ENCODE measurements at regions not wholly inside any gene's neighbourhood (a gene's known extent, or its start where the extent isn't known, plus 50 kb on each side); places are given as distances from the start of the nearest gene placed in this dataset.

DNA sequence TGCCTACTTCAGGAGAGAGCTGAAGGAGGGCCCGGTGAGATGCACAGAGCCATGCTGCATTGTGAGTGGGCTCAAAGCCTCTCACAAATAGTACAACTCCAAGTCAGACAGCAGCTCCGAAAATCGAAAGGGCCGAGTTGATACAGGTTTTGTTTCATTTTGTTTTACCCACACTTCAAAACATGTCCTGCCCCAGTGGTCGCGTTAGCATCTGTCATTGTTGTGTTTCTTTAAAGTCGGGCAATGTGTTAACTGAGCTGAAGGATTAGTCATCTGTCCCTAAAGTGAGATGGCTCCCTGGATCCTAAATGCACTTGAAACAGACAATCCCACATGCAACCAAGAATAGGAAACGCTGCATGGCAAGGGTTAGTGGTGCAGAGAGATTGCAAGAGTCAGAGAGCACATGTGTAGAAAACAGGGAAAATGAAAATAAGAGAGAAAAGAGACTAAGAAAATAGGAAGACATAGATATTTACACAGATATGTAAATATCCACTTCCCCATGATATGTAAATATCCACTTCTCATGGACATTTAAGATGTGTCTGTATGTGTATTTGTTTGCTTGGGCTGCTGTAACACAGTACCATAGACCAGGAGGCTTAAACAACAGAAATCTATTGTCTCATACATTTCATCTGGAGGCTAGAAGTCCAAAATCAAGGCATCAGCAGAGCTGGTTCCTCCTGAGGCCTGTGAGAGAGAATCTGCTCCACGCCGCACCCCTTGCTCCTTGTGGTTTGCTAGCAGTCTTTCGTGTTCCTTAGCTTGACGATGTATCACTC, 131.4 kb upstream of the RAB4A start:
- H3K9ac ChIP-seq (ENCODE audit: low read depth, low read length), result no peak overlapping the region
- H3K27me3 ChIP-seq (ENCODE audit: control insufficient read depth, insufficient read depth, low read length), result no peaks in the 10 kb centered on the region
- no peaks in the 10 kb centered on the region for H3K4me1 ChIP-seq (ENCODE audit: control insufficient read depth, insufficient read depth, low read length)
- H3K27ac ChIP-seq (ENCODE audit: low read depth, low read length), result no peak overlapping the region
- H3K4me3 ChIP-seq (ENCODE audit: low read depth, low read length), result no peak overlapping the region
- no peaks in the 10 kb centered on the region for H3K36me3 ChIP-seq (ENCODE audit: control insufficient read depth, insufficient read depth, low read length)
- H3K9me3 ChIP-seq (ENCODE audit: control insufficient read depth, insufficient read depth, low read length), result peaks cover 11% of the 10 kb centered on the region

- H3K4me3 ChIP-seq (ENCODE audit: low read depth, low read length), result no peak overlapping the region
- no peaks in the 10 kb centered on the region for H3K27me3 ChIP-seq (ENCODE audit: control insufficient read depth, insufficient read depth, low read length)
- no peaks in the 10 kb centered on the region for H3K36me3 ChIP-seq (ENCODE audit: control insufficient read depth, insufficient read depth, low read length)
- H3K4me1 ChIP-seq (ENCODE audit: control insufficient read depth, insufficient read depth, low read length), result no peaks in the 10 kb centered on the region
- H3K9me3 ChIP-seq (ENCODE audit: control insufficient read depth, insufficient read depth, low read length), result peaks cover 7% of the 10 kb centered on the region
- H3K9ac ChIP-seq (ENCODE audit: low read depth, low read length), result no peak overlapping the region
- H3K27ac ChIP-seq (ENCODE audit: low read depth, low read length), result no peak overlapping the region
Measured at GRCh38 chr1:229140119-229140396, 130.9 kb upstream of the RAB4A start.

DNA sequence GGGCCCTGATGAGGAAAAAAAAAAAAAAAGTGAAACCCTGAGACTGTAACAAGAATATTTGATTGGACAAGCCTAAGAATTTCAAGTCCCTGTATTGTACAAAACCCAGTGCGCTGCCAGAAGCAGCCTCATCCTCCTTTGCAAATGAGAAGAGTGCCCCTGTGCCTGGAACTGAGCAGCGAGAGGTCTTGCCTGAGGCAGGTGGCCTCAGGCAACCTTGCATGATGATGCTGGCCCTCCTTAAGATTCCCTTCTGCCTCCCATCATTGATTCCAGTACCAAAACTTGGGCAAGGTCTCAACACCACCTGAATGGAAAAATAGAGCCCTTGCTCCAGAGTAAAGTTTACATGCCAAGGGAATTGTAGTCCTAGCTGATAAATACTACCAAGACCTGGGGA, 129.6 kb upstream of the RAB4A start:
- Histone ChIP-seq H3K4me3 (ENCODE audit: low read depth, low read length) (no peak overlapping the region), H3K9me3 (ENCODE audit: control insufficient read depth, insufficient read depth, low read length) (no peaks in the 10 kb centered on the region), H3K36me3 (ENCODE audit: control insufficient read depth, insufficient read depth, low read length) (no peaks in the 10 kb centered on the region)

DNA sequence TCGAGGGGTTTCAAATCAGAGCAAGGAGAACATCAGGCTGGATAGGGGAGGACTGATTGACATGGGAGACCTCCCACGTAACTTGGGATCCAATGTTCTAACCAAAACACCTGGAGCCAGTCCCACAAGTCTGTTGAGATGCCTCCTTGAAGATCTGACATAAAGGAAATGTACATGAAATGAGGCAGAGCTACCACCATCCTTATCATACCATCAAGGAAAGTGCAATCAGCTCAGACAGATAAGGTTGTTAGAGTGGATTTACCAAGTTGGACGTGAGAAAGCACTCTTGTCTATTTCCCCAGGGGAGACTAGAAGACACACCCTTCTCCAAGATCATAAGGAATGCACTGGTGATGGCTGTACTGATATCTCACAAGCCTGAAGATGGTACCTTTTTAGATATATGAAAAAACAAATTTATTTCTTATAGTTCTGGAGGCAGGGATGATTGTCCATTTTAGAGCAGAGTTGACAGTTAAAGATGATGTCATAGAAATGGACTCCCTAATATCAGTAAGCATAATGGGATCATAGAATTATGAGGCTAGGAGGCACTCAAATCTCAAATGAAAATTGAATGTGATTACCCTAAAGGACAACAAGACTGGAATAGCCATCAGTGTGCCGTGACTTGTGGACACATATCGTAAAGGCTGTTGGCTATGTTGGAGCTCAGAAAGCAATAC, 129.1 kb upstream of the RAB4A start:
- Histone ChIP-seq H3K27me3 (ENCODE audit: control insufficient read depth, insufficient read depth, low read length) (no peaks in the 10 kb centered on the region), H3K4me3 (ENCODE audit: low read depth, low read length) (no peak overlapping the region), H3K4me1 (ENCODE audit: control insufficient read depth, insufficient read depth, low read length) (no peaks in the 10 kb centered on the region), H3K27ac (ENCODE audit: low read depth, low read length) (no peak overlapping the region), H3K9me3 (ENCODE audit: control insufficient read depth, insufficient read depth, low read length) (no peaks in the 10 kb centered on the region), H3K9ac (ENCODE audit: low read depth, low read length) (no peak overlapping the region), H3K36me3 (ENCODE audit: control insufficient read depth, insufficient read depth, low read length) (no peaks in the 10 kb centered on the region)

More for the DNA sequence above, 129.6 kb upstream of the RAB4A start:
- no peak overlapping the region for H3K27ac ChIP-seq (ENCODE audit: low read depth, low read length)
- H3K9ac ChIP-seq (ENCODE audit: low read depth, low read length), result no peak overlapping the region
- no peaks in the 10 kb centered on the region for H3K27me3 ChIP-seq (ENCODE audit: control insufficient read depth, insufficient read depth, low read length)
- H3K4me1 ChIP-seq (ENCODE audit: control insufficient read depth, insufficient read depth, low read length), result no peaks in the 10 kb centered on the region

GRCh38 chr1:229142471-229142870, 128.4 kb upstream of the RAB4A start:
- H3K9ac ChIP-seq (ENCODE audit: low read depth, low read length), result no peak overlapping the region
- H3K9me3 ChIP-seq (ENCODE audit: control insufficient read depth, insufficient read depth, low read length), result no peaks in the 10 kb centered on the region
- H3K4me3 ChIP-seq (ENCODE audit: low read depth, low read length), result no peak overlapping the region
- H3K27me3 ChIP-seq (ENCODE audit: control insufficient read depth, insufficient read depth, low read length), result 0 out of 2 replicates have a peak, but pooled peaks cover 3% of the 10 kb centered on the region
- H3K4me1 ChIP-seq (ENCODE audit: control insufficient read depth, insufficient read depth, low read length), result no peaks in the 10 kb centered on the region; the same call in 1 of the 2 replicates
- no peaks in the 10 kb centered on the region for H3K36me3 ChIP-seq (ENCODE audit: control insufficient read depth, insufficient read depth, low read length)
- no peak overlapping the region for H3K27ac ChIP-seq (ENCODE audit: low read depth, low read length)

DNA sequence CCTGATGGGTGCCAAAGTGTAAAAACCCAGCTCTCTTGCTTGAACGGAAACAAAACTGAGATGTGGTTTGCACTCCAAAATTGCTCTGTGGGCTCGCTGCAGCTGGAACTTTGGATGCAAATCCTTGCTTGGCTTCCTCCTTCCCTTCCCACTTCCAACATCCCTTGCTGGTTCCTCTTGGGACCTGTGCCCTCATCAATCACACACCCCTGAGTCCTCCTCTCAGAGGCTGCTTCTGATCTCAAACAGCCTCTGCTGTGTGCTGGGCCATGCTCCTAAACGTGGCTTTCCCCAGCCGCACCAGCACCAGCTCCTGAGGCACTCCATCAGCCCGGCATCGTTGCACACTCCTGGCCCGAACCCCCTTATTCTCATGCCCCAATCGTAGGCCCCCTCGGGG, 124.3 kb upstream of the RAB4A start:
- Histone ChIP-seq H3K27ac (ENCODE audit: low read depth, low read length) (no peak overlapping the region), H3K36me3 (ENCODE audit: control insufficient read depth, insufficient read depth, low read length) (no peaks in the 10 kb centered on the region), H3K27me3 (ENCODE audit: control insufficient read depth, insufficient read depth, low read length) (0 out of 2 replicates have a peak, but pooled peaks cover 7% of the 10 kb centered on the region), H3K4me3 (ENCODE audit: low read depth, low read length) (no peak overlapping the region), H3K9me3 (ENCODE audit: control insufficient read depth, insufficient read depth, low read length) (no peaks in the 10 kb centered on the region), H3K9ac (ENCODE audit: low read depth, low read length) (no peak overlapping the region), H3K4me1 (ENCODE audit: control insufficient read depth, insufficient read depth, low read length) (peaks cover 22% of the 10 kb centered on the region)

- Histone ChIP-seq H3K4me3 (ENCODE audit: low read depth, low read length) (no peak overlapping the region), H3K27me3 (ENCODE audit: control insufficient read depth, insufficient read depth, low read length) (0 out of 2 replicates have a peak, but pooled peaks cover 7% of the 10 kb centered on the region), H3K9me3 (ENCODE audit: control insufficient read depth, insufficient read depth, low read length) (no peaks in the 10 kb centered on the region), H3K9ac (ENCODE audit: low read depth, low read length) (no peak overlapping the region), H3K36me3 (ENCODE audit: control insufficient read depth, insufficient read depth, low read length) (no peaks in the 10 kb centered on the region), H3K4me1 (ENCODE audit: control insufficient read depth, insufficient read depth, low read length) (peaks cover 22% of the 10 kb centered on the region), H3K27ac (ENCODE audit: low read depth, low read length) (no peak overlapping the region)
Measured at GRCh38 chr1:229147072-229147471, 123.8 kb upstream of the RAB4A start.

DNA sequence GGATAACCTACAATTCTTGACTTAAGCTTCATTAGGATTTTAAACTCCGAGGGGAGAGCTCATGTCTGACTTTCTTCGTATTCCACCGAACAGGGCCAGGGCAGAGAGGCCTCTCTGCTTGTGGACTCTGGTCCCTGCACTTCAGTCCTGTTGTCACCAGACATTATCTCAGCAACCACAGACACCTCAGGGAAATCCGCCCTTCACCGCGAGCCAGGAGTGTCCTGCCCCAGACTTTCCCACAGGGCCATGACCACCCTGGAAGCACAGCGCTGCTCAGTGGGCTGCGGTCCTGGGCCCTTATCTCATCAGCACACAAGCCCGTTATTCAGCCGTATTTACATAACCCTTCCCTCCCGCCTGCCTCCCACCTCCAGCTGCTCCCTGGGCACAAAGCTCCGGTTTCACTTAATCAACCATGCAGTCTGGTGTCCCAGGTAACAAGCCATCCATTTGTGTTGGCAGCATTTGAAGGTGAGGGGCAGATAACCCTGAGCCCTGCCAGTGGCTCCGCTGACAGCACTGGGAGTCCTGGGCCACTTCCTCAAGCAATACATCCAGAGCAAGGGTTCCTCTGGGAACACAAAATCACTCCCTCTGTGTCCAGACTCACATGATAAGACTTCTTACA, 122.8 kb upstream of the RAB4A start:
- H3K27ac ChIP-seq (ENCODE audit: low read depth, low read length), result no peak overlapping the region

DNA sequence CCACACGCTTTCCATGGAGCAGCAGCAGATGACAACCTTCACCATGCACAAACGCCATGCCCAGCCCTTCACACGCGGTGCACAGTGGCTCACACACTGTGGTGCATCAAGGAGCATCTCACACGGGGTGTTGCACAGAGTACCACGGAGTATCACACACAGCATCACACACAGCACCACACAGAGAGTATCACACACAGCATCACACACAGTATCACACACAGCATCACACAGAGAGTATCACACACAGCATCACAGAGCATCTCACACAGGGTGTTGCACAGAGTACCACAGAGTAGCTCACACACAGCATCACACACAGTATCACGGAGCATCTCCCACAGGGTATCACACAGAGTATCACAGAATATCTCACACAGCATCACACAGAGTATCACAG, 122.2 kb upstream of the RAB4A start:
- H3K27ac ChIP-seq (ENCODE audit: low read depth, low read length), result no peak overlapping the region
- H3K27me3 ChIP-seq (ENCODE audit: control insufficient read depth, insufficient read depth, low read length), result 0 out of 2 replicates have a peak, but pooled peaks cover 7% of the 10 kb centered on the region
- H3K4me1 ChIP-seq (ENCODE audit: control insufficient read depth, insufficient read depth, low read length), result peaks cover 22% of the 10 kb centered on the region
- H3K36me3 ChIP-seq (ENCODE audit: control insufficient read depth, insufficient read depth, low read length), result no peaks in the 10 kb centered on the region
- H3K9me3 ChIP-seq (ENCODE audit: control insufficient read depth, insufficient read depth, low read length), result no peaks in the 10 kb centered on the region
- H3K9ac ChIP-seq (ENCODE audit: low read depth, low read length), result no peak overlapping the region
- H3K4me3 ChIP-seq (ENCODE audit: low read depth, low read length), result no peak overlapping the region

More for the DNA sequence above, 122.8 kb upstream of the RAB4A start:
- Histone ChIP-seq H3K27me3 (ENCODE audit: control insufficient read depth, insufficient read depth, low read length) (0 out of 2 replicates have a peak, but pooled peaks cover 7% of the 10 kb centered on the region), H3K36me3 (ENCODE audit: control insufficient read depth, insufficient read depth, low read length) (no peaks in the 10 kb centered on the region), H3K9me3 (ENCODE audit: control insufficient read depth, insufficient read depth, low read length) (no peaks in the 10 kb centered on the region), H3K4me1 (ENCODE audit: control insufficient read depth, insufficient read depth, low read length) (peaks cover 22% of the 10 kb centered on the region), H3K4me3 (ENCODE audit: low read depth, low read length) (no peak overlapping the region), H3K9ac (ENCODE audit: low read depth, low read length) (no peak overlapping the region)

- Histone ChIP-seq H3K4me3 (ENCODE audit: low read depth, low read length) (no peak overlapping the region), H3K4me1 (ENCODE audit: control insufficient read depth, insufficient read depth, low read length) (peaks cover 22% of the 10 kb centered on the region), H3K27ac (ENCODE audit: low read depth, low read length) (no peak overlapping the region), H3K36me3 (ENCODE audit: control insufficient read depth, insufficient read depth, low read length) (no peaks in the 10 kb centered on the region), H3K9me3 (ENCODE audit: control insufficient read depth, insufficient read depth, low read length) (no peaks in the 10 kb centered on the region), H3K27me3 (ENCODE audit: control insufficient read depth, insufficient read depth, low read length) (0 out of 2 replicates have a peak, but pooled peaks cover 7% of the 10 kb centered on the region), H3K9ac (ENCODE audit: low read depth, low read length) (no peak overlapping the region)
Measured at GRCh38 chr1:229149435-229149834, 121.5 kb upstream of the RAB4A start.

GRCh38 chr1:229150518-229150917, 120.4 kb upstream of the RAB4A start:
- Histone ChIP-seq H3K36me3 (ENCODE audit: control insufficient read depth, insufficient read depth, low read length) (no peaks in the 10 kb centered on the region), H3K9ac (ENCODE audit: low read depth, low read length) (no peak overlapping the region), H3K27ac (ENCODE audit: low read depth, low read length) (no peak overlapping the region), H3K4me1 (ENCODE audit: control insufficient read depth, insufficient read depth, low read length) (peaks cover 22% of the 10 kb centered on the region), H3K9me3 (ENCODE audit: control insufficient read depth, insufficient read depth, low read length) (no peaks in the 10 kb centered on the region), H3K27me3 (ENCODE audit: control insufficient read depth, insufficient read depth, low read length) (0 out of 2 replicates have a peak, but pooled peaks cover 7% of the 10 kb centered on the region), H3K4me3 (ENCODE audit: low read depth, low read length) (no peak overlapping the region)
